ENCODE measurements at regions not wholly inside any gene's neighbourhood (a gene's known extent, or its start where the extent isn't known, plus 50 kb on each side); places are given as distances from the start of the nearest gene placed in this dataset.

DNA sequence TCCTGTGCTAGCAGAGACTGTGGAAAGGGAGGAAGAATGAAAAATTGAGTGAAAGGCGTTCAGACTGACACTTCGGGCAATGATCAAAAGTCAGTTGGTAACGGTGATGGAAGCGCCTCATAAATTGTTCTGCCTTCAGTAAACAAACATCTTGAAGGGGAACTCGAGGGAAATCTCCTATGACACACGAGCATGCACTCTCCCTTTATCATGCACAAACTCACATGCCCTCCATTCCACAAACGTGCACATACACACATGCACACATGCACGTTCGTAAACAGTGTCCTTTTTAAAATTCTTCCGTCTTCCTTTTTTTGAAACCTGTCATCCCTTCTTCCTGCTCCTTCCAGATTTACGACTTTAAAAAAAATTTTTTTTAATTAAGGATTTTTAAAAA, 77.8 kb upstream of the TMEM45B start:
- no peak for TF ChIP-seq MAFK (IDR thresholded peaks at IDR 0.05; ENCODE audit: partially characterized antibody)
- no peak for TF ChIP-seq CHD2 (IDR thresholded peaks at IDR 0.05; ENCODE audit: low read length, partially characterized antibody)
- TF ChIP-seq, protein P1, sequence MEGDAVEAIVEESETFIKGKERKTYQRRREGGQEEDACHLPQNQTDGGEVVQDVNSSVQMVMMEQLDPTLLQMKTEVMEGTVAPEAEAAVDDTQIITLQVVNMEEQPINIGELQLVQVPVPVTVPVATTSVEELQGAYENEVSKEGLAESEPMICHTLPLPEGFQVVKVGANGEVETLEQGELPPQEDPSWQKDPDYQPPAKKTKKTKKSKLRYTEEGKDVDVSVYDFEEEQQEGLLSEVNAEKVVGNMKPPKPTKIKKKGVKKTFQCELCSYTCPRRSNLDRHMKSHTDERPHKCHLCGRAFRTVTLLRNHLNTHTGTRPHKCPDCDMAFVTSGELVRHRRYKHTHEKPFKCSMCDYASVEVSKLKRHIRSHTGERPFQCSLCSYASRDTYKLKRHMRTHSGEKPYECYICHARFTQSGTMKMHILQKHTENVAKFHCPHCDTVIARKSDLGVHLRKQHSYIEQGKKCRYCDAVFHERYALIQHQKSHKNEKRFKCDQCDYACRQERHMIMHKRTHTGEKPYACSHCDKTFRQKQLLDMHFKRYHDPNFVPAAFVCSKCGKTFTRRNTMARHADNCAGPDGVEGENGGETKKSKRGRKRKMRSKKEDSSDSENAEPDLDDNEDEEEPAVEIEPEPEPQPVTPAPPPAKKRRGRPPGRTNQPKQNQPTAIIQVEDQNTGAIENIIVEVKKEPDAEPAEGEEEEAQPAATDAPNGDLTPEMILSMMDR (IDR thresholded peaks at IDR 0.05): no peak
- no peak for TF ChIP-seq HOXA7 (CRISPR knock-in tag; IDR thresholded peaks at IDR 0.05)
- TF ChIP-seq POLR2A (IDR thresholded peaks at IDR 0.05; ENCODE audit: low read length): no peak
- no peak for TF ChIP-seq RAD21 (conservative IDR thresholded peaks at IDR 0.05 in 1 of 2, IDR thresholded peaks at IDR 0.05 in 1 of 2)
- TF ChIP-seq, protein P2, sequence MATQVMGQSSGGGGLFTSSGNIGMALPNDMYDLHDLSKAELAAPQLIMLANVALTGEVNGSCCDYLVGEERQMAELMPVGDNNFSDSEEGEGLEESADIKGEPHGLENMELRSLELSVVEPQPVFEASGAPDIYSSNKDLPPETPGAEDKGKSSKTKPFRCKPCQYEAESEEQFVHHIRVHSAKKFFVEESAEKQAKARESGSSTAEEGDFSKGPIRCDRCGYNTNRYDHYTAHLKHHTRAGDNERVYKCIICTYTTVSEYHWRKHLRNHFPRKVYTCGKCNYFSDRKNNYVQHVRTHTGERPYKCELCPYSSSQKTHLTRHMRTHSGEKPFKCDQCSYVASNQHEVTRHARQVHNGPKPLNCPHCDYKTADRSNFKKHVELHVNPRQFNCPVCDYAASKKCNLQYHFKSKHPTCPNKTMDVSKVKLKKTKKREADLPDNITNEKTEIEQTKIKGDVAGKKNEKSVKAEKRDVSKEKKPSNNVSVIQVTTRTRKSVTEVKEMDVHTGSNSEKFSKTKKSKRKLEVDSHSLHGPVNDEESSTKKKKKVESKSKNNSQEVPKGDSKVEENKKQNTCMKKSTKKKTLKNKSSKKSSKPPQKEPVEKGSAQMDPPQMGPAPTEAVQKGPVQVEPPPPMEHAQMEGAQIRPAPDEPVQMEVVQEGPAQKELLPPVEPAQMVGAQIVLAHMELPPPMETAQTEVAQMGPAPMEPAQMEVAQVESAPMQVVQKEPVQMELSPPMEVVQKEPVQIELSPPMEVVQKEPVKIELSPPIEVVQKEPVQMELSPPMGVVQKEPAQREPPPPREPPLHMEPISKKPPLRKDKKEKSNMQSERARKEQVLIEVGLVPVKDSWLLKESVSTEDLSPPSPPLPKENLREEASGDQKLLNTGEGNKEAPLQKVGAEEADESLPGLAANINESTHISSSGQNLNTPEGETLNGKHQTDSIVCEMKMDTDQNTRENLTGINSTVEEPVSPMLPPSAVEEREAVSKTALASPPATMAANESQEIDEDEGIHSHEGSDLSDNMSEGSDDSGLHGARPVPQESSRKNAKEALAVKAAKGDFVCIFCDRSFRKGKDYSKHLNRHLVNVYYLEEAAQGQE (IDR thresholded peaks at IDR 0.05): no peak
- TF ChIP-seq ZNF302 (CRISPR knock-in tag; IDR thresholded peaks at IDR 0.05): no peak
- TF ChIP-seq ESRRA (IDR thresholded peaks at IDR 0.05; ENCODE audit: borderline replicate concordance, low read length): no peak
- TF ChIP-seq, protein P3, sequence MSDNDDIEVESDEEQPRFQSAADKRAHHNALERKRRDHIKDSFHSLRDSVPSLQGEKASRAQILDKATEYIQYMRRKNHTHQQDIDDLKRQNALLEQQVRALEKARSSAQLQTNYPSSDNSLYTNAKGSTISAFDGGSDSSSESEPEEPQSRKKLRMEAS (IDR thresholded peaks at IDR 0.05): no peak
- no peak for TF ChIP-seq ZFP36 (IDR thresholded peaks at IDR 0.05; ENCODE audit: borderline replicate concordance, partially characterized antibody)
- no peak for TF ChIP-seq EP300 (IDR thresholded peaks at IDR 0.05)
- TF ChIP-seq, protein P4, sequence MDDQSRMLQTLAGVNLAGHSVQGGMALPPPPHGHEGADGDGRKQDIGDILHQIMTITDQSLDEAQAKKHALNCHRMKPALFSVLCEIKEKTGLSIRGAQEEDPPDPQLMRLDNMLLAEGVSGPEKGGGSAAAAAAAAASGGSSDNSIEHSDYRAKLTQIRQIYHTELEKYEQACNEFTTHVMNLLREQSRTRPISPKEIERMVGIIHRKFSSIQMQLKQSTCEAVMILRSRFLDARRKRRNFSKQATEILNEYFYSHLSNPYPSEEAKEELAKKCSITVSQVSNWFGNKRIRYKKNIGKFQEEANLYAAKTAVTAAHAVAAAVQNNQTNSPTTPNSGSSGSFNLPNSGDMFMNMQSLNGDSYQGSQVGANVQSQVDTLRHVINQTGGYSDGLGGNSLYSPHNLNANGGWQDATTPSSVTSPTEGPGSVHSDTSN (IDR thresholded peaks at IDR 0.05): no peak

Measured in A549 (cell line).